ENCODE measurements at regions not wholly inside any gene's neighbourhood (a gene's known extent, or its start where the extent isn't known, plus 50 kb on each side); places are given as distances from the start of the nearest gene placed in this dataset.

DNA sequence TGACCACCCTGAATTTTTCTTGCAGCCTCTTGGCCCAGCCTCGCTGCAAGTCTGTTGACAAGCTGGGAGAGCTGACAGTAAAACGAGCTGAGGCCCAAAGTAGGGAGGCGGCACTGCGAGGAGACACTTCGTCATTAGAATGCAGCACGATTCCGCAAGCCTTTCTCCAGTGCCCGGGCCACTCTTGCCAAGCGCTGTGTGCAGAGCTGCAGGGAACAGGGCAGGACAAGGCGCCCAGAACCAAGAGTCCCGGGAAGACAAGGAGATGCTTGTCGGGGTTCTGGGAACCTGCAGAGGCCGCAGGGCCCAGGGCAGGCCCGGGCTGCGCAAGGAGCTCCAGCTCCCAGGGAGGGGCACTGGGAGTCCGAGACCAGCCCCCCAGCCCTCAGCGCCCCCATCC, 187.1 kb downstream of the BCOR start:
- Histone ChIP-seq H3K23me2 (ENCODE audit: insufficient read length, low read depth, low read length, poor library complexity, severe bottlenecking) (no peaks in the 10 kb centered on the region), H2AFZ (ENCODE audit: low read length) (no peak overlapping the region), H3K14ac (ENCODE audit: insufficient read depth, low read length) (no peak overlapping the region), H4K8ac (replicated peaks; ENCODE audit: insufficient read length, low read depth, low read length) (no peak overlapping the region), H4K20me1 (ENCODE audit: control insufficient read depth, insufficient read depth, insufficient read length) (no peaks in the 10 kb centered on the region), H2BK120ac (ENCODE audit: low read depth, low read length, poor library complexity, severe bottlenecking) (no peak overlapping the region), H3K79me1 (ENCODE audit: insufficient read depth, low read depth, low read length, poor library complexity, severe bottlenecking) (no peaks in the 10 kb centered on the region), H2BK12ac (ENCODE audit: insufficient read length, low read depth, low read length) (no peak overlapping the region), H3K18ac (ENCODE audit: insufficient read length, low read depth, low read length) (no peak overlapping the region), H3K27ac (ENCODE audit: insufficient read length, low read depth, low read length) (no peak overlapping the region), H2BK15ac (ENCODE audit: low read depth, low read length) (no peak overlapping the region), H2BK5ac (ENCODE audit: insufficient read length, low read length) (no peak overlapping the region), H2AK5ac (ENCODE audit: insufficient read length, low read length) (no peak overlapping the region), H3K27me3 (ENCODE audit: insufficient read depth, low read length) (no peaks in the 10 kb centered on the region; the same call in 1 of the 2 replicates), H3K4me2 (ENCODE audit: insufficient read depth, insufficient read length, low read length) (no peak overlapping the region), H3K23ac (ENCODE audit: insufficient read length, low read depth, low read length) (no peak overlapping the region), H3K9ac (ENCODE audit: extremely low read depth, insufficient read length, low read length) (no peak overlapping the region), H4K5ac (ENCODE audit: insufficient read length, low read depth, low read length) (no peak overlapping the region), H3K56ac (ENCODE audit: insufficient read length, low read depth, low read length) (no peak overlapping the region), H3K4me1 (ENCODE audit: insufficient read depth, low read length) (peaks cover 6% of the 10 kb centered on the region; the same call in 1 of the 2 replicates), H3T11ph (ENCODE audit: low read length) (no peak overlapping the region), H3K79me2 (ENCODE audit: insufficient read depth, low read length) (no peaks in the 10 kb centered on the region), H4K91ac (ENCODE audit: insufficient read length, low read depth, low read length) (no peak overlapping the region), H3K4ac (ENCODE audit: low read depth, low read length) (no peak overlapping the region), H2BK20ac (ENCODE audit: low read depth, low read length, poor library complexity, severe bottlenecking) (no peak overlapping the region), H3K9me3 (ENCODE audit: control insufficient read depth, low read depth, low read length) (no peaks in the 10 kb centered on the region)
- no peak overlapping the region for H3K4me3 Mint-ChIP-seq
- H3K27ac Mint-ChIP-seq, result no peak overlapping the region
- H3K27me3 Mint-ChIP-seq (ENCODE audit: low read depth), result peaks cover 8% of the 10 kb centered on the region
- WGBS (ENCODE audit: extremely low coverage, insufficient read length, low lambda C conversion rate), result no CpG with 5 or more reads among the region's 17 CpGs
- H3K4me1 Mint-ChIP-seq, result peaks cover 7 to 8% of the 10 kb centered on the region in 2 experiments
- no peak for DNase-seq
- TF ChIP-seq, protein P1, sequence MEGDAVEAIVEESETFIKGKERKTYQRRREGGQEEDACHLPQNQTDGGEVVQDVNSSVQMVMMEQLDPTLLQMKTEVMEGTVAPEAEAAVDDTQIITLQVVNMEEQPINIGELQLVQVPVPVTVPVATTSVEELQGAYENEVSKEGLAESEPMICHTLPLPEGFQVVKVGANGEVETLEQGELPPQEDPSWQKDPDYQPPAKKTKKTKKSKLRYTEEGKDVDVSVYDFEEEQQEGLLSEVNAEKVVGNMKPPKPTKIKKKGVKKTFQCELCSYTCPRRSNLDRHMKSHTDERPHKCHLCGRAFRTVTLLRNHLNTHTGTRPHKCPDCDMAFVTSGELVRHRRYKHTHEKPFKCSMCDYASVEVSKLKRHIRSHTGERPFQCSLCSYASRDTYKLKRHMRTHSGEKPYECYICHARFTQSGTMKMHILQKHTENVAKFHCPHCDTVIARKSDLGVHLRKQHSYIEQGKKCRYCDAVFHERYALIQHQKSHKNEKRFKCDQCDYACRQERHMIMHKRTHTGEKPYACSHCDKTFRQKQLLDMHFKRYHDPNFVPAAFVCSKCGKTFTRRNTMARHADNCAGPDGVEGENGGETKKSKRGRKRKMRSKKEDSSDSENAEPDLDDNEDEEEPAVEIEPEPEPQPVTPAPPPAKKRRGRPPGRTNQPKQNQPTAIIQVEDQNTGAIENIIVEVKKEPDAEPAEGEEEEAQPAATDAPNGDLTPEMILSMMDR (conservative IDR thresholded peaks at IDR 0.05), result no peak
- peaks cover 0 to 4% (median 0%) of the 10 kb centered on the region in 3 experiments; a peak in 2 of 7 replicates for H3K36me3 Mint-ChIP-seq (ENCODE audit: insufficient read depth in 1 of 3, low read depth in 3 of 3)
- peaks cover 70 to 73% of the 10 kb centered on the region in 2 experiments for H3K9me3 Mint-ChIP-seq

Measured in H9 (cell line).